ENCODE measurements at regions not wholly inside any gene's neighbourhood (a gene's known extent, or its start where the extent isn't known, plus 50 kb on each side); places are given as distances from the start of the nearest gene placed in this dataset.

DNA sequence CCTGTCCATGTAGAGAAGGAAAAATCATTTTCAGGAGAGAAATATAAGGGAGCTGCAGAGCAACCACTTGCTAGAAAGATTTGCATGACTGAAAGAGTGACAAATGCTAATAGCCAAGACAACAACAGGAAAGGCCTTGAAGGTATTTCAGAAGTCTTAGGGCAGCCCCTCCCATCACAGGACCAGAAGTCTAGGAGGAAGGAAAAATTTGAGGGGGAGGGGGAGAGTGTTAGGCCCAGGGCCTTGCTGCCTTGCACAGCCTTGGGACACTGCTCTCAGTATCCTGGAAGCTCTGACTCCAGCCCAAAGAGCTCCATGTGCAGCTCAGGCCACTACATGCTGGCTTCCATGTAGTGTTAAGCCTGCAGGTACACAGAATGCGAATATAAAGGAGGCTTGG, 266.9 kb downstream of the GLI2 start:
- DNase-seq (no peak), ATAC-seq (ENCODE audit: low read depth) (no peak)
- intact Hi-C loops (cut with micrococcal nuclease), result no loop called here
- H3K9me3 Mint-ChIP-seq, result peaks cover 2% of the 10 kb centered on the region
- TF ChIP-seq, protein P1, sequence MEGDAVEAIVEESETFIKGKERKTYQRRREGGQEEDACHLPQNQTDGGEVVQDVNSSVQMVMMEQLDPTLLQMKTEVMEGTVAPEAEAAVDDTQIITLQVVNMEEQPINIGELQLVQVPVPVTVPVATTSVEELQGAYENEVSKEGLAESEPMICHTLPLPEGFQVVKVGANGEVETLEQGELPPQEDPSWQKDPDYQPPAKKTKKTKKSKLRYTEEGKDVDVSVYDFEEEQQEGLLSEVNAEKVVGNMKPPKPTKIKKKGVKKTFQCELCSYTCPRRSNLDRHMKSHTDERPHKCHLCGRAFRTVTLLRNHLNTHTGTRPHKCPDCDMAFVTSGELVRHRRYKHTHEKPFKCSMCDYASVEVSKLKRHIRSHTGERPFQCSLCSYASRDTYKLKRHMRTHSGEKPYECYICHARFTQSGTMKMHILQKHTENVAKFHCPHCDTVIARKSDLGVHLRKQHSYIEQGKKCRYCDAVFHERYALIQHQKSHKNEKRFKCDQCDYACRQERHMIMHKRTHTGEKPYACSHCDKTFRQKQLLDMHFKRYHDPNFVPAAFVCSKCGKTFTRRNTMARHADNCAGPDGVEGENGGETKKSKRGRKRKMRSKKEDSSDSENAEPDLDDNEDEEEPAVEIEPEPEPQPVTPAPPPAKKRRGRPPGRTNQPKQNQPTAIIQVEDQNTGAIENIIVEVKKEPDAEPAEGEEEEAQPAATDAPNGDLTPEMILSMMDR (IDR thresholded peaks at IDR 0.05), result no peak
- H3K4me3 Mint-ChIP-seq, result no peak overlapping the region
- ChIA-PET POLR2A (no interaction called here), CTCF (no interaction called here)
- H3K27ac Mint-ChIP-seq, result no peak overlapping the region
- H3K36me3 Mint-ChIP-seq (ENCODE audit: low read depth), result no peaks in the 10 kb centered on the region
- H3K4me1 Mint-ChIP-seq, result no peaks in the 10 kb centered on the region
- H3K27me3 Mint-ChIP-seq, result peaks cover 2% of the 10 kb centered on the region

DNA sequence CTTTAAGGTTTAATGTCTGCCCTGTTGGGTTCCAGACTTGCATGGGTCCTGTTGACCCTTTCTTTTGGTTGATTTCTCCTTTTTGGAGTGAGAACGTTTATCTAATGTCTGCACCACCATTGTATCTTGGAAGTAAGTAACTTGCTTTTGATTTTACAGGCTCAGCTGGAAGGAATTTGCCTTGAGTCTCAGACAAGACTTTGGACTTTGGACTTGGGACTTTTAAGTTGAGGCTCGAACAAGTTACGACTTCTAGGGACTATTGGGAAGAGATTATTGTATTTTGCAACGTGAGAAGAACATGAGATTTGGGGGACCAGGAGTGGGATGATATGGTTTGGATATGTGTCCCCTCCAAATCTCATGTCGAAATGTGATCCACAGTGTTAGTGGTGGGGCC, 267.7 kb downstream of the GLI2 start:
- no peak for ATAC-seq (ENCODE audit: low read depth)
- DNase-seq, result no peak
- peaks cover 2% of the 10 kb centered on the region for H3K9me3 Mint-ChIP-seq
- TF ChIP-seq, protein P1 (IDR thresholded peaks at IDR 0.05), result no peak
- H3K36me3 Mint-ChIP-seq (ENCODE audit: low read depth), result no peaks in the 10 kb centered on the region
- ChIA-PET POLR2A (no interaction called here), CTCF (no interaction called here)
- no peaks in the 10 kb centered on the region for H3K4me1 Mint-ChIP-seq
- intact Hi-C loops (cut with micrococcal nuclease), result no loop called here
- no peak overlapping the region for H3K4me3 Mint-ChIP-seq
- H3K27me3 Mint-ChIP-seq, result peaks cover 2% of the 10 kb centered on the region
- H3K27ac Mint-ChIP-seq, result no peak overlapping the region

DNA sequence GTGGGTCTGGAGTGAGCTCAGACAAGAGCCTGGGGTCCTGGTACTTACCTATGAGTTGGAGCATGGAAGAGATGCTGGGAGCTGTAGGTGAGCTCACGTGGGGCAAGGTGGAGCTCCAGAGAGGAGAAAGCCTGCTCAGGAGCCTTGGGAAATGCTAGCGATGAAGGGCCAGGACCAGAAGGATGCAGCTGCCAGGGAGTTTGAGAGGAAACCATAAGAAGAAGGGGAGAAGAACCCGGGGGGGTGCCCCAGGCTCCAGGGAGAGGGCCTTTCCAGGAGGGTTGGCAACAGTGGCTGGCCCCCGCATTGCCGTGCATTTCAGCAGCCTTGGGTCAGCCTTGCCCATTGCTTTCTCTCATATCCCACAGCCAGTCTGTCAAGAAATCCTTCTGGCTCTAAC, 268.7 kb downstream of the GLI2 start:
- intact Hi-C loops (cut with micrococcal nuclease), result no loop called here
- TF ChIP-seq, protein P1 (IDR thresholded peaks at IDR 0.05), result no peak
- no peaks in the 10 kb centered on the region for H3K4me1 Mint-ChIP-seq
- no peaks in the 10 kb centered on the region for H3K36me3 Mint-ChIP-seq (ENCODE audit: low read depth)
- H3K27ac Mint-ChIP-seq, result no peak overlapping the region
- POLR2A ChIA-PET, result no interaction called here
- DNase-seq, result no peak
- CTCF ChIA-PET, result no interaction called here
- peaks cover 7% of the 10 kb centered on the region for H3K9me3 Mint-ChIP-seq
- peaks cover 6% of the 10 kb centered on the region for H3K27me3 Mint-ChIP-seq
- H3K4me3 Mint-ChIP-seq, result no peak overlapping the region
- no peak for ATAC-seq (ENCODE audit: low read depth)

DNA sequence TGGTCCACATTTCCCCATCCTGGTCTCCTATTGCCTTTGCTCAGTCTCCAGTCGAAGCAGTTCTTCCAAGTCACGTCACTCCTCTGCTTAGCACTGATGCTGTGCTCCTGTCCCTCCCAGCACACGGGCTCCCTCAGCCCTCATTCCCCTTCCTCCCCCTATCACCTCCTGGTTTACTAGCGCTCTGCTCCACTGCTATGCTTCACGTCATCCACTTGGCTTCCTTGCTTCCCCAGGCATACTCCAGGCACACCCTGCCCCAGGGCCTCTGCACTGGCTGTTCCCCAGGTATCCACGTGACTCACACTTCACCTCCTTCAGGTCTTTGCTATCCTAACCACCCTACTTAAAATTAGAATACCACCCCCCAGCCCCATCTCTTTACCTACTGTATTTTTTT, 269.3 kb downstream of the GLI2 start:
- H3K4me1 Mint-ChIP-seq, result no peaks in the 10 kb centered on the region
- peaks cover 6% of the 10 kb centered on the region for H3K27me3 Mint-ChIP-seq
- ChIA-PET POLR2A (no interaction called here), CTCF (no interaction called here)
- H3K9me3 Mint-ChIP-seq, result peaks cover 8% of the 10 kb centered on the region
- H3K36me3 Mint-ChIP-seq (ENCODE audit: low read depth), result no peaks in the 10 kb centered on the region
- TF ChIP-seq, protein P1 (IDR thresholded peaks at IDR 0.05), result no peak
- ATAC-seq (ENCODE audit: low read depth) (no peak), DNase-seq (no peak)
- H3K4me3 Mint-ChIP-seq, result no peak overlapping the region
- intact Hi-C loops (cut with micrococcal nuclease), result no loop called here
- no peak overlapping the region for H3K27ac Mint-ChIP-seq

DNA sequence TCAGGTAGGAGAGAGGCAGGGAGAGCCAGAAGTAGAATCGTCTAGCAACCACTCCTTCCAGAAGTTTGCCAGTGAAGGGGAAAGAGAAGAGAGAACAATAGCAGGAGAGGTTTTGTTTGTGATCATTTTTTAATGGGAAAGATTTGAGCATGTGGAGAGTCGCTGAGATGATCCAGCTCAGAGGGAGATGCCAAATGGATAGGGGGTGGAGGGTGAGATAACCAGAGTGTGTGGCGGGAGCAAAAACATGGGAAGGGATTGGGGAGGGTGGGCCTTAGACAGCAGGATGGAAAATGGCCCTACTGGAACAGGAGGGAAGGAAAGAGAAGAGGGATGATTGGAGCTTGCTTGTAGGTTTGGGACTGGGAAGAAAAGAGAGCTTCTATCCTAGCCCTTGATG, 269.8 kb downstream of the GLI2 start:
- intact Hi-C loops (cut with micrococcal nuclease), result no loop called here
- POLR2A ChIA-PET, result no interaction called here
- Mint-ChIP-seq H3K4me3 (no peak overlapping the region), H3K9me3 (peaks cover 8% of the 10 kb centered on the region), H3K27ac (no peak overlapping the region), H3K27me3 (peaks cover 6% of the 10 kb centered on the region), H3K4me1 (no peaks in the 10 kb centered on the region), H3K36me3 (ENCODE audit: low read depth) (no peaks in the 10 kb centered on the region)
- TF ChIP-seq, protein P1 (IDR thresholded peaks at IDR 0.05), result no peak
- CTCF ChIA-PET, result no interaction called here
- DNase-seq, result no peak
- ATAC-seq (ENCODE audit: low read depth), result no peak
